Jurkat, Clone E6-1 (cell line): ENCODE measurements at regions not wholly inside any gene's neighbourhood (a gene's known extent, or its start where the extent isn't known, plus 50 kb on each side); places are given as distances from the start of the nearest gene placed in this dataset.
"Not testable (repeated sequence)": the region's sequence is repeated elsewhere in the genome, so short reads cannot be mapped to it uniquely, and the experiment has no call there.

ENCODE experiments used
- DNase-seq: peaks from one replicate; pipeline ENCODE4 v3.0.0-alpha.2; 2011; ENCODE audit warnings: low read depth, low spot score
- H3K4me3 ChIP-seq: 2 replicates; pipeline ENCODE4 v1.5.1; 2011; ENCODE audit warnings: mild to moderate bottlenecking, low read length, control low read depth, moderate library complexity

GRCh38 chr2:138396843-138397242 lies 104.7 kb upstream of the SPOPL start:
- no peak overlapping the region for H3K4me3 ChIP-seq
- no peak for DNase-seq

- H3K4me3 ChIP-seq, result no peak overlapping the region
- no peak for DNase-seq
Measured at GRCh38 chr2:138403431-138403927, 98.1 kb upstream of the SPOPL start.

GRCh38 chr2:138414014-138414413 lies 87.6 kb upstream of the SPOPL start:
- no peak overlapping the region for H3K4me3 ChIP-seq
- no peak for DNase-seq

- no peak overlapping the region for H3K4me3 ChIP-seq
- DNase-seq, result no peak
Measured at GRCh38 chr2:138415985-138416384, 85.6 kb upstream of the SPOPL start.

GRCh38 chr2:138418453-138418852 lies 83.1 kb upstream of the SPOPL start:
- no peak for DNase-seq
- H3K4me3 ChIP-seq, result no peak overlapping the region

- no peak for DNase-seq
- H3K4me3 ChIP-seq, result no peak overlapping the region
Measured at GRCh38 chr2:138421315-138421970, 80.1 kb upstream of the SPOPL start.

GRCh38 chr2:138421971-138422335 lies 79.6 kb upstream of the SPOPL start:
- DNase-seq, result no peak
- H3K4me3 ChIP-seq, result no peak overlapping the region

- H3K4me3 ChIP-seq, result no peak overlapping the region
Measured at GRCh38 chr2:138423198-138423597, 78.4 kb upstream of the SPOPL start.

GRCh38 chr2:138423745-138424144 lies 77.8 kb upstream of the SPOPL start:
- H3K4me3 ChIP-seq, result no peak overlapping the region
- DNase-seq, result no peak

More at GRCh38 chr2:138423198-138423597, 78.4 kb upstream of the SPOPL start:
- no peak for DNase-seq

GRCh38 chr2:138424436-138425140 lies 77.0 kb upstream of the SPOPL start:
- H3K4me3 ChIP-seq, result no peak overlapping the region
- DNase-seq, result no peak

- not testable (repeated sequence) for H3K4me3 ChIP-seq, DNase-seq
Measured at GRCh38 chr2:138426116-138426515, 75.5 kb upstream of the SPOPL start.

- H3K4me3 ChIP-seq, result no peak overlapping the region
- DNase-seq, result no peak
Measured at GRCh38 chr2:138428710-138429440, 72.7 kb upstream of the SPOPL start.

- no peak overlapping the region for H3K4me3 ChIP-seq
- DNase-seq, result no peak
Measured at GRCh38 chr2:138430181-138430580, 71.4 kb upstream of the SPOPL start.

GRCh38 chr2:138432971-138433370 lies 68.6 kb upstream of the SPOPL start:
- DNase-seq, result no peak
- H3K4me3 ChIP-seq, result no peak overlapping the region

- H3K4me3 ChIP-seq, result no peak overlapping the region
- DNase-seq, result no peak
Measured at GRCh38 chr2:138433995-138434951, 67.3 kb upstream of the SPOPL start.

- H3K4me3 ChIP-seq, result no peak overlapping the region
- DNase-seq, result no peak
Measured at GRCh38 chr2:138435701-138436100, 65.9 kb upstream of the SPOPL start.

- H3K4me3 ChIP-seq, result no peak overlapping the region
- no peak for DNase-seq
Measured at GRCh38 chr2:138439733-138440132, 61.8 kb upstream of the SPOPL start.

GRCh38 chr2:138440759-138441158 lies 60.8 kb upstream of the SPOPL start:
- H3K4me3 ChIP-seq, result no peak overlapping the region
- DNase-seq, result no peak

GRCh38 chr2:138441916-138442315 lies 59.7 kb upstream of the SPOPL start:
- no peak for DNase-seq
- no peak overlapping the region for H3K4me3 ChIP-seq
